Activated CD8-positive, alpha-beta memory T cell treated with anti-CD3 and anti-CD28 coated beads, Interleukin-2, amount 50 U/mL, for 48 hours (primary cell): ENCODE measurements at regions not wholly inside any gene's neighbourhood (a gene's known extent, or its start where the extent isn't known, plus 50 kb on each side); places are given as distances from the start of the nearest gene placed in this dataset.

Source experiments
- DNase-seq: peaks from one replicate; pipeline ENCODE4 v3.0.0-alpha.2; 2020

GRCh38 chr20:51335329-51335841 is 207.1 kb downstream of the NFATC2 start:
- DNase-seq: no peak

GRCh38 chr20:51334609-51335008 is 207.9 kb downstream of the NFATC2 start:
- DNase-seq: no peak

- DNase-seq: no peak
These were observed 208.5 kb downstream of the NFATC2 start for GRCh38 chr20:51333971-51334370.

- DNase-seq: no peak
These were observed 209.1 kb downstream of the NFATC2 start for GRCh38 chr20:51333446-51333845.

GRCh38 chr20:51331481-51331880 is 211.0 kb downstream of the NFATC2 start:
- DNase-seq: no peak

GRCh38 chr20:51329845-51330244 is 212.7 kb downstream of the NFATC2 start:
- no peak for DNase-seq

GRCh38 chr20:51327251-51327841 is 215.2 kb downstream of the NFATC2 start:
- no peak for DNase-seq

GRCh38 chr20:51326201-51326819 is 216.2 kb downstream of the NFATC2 start:
- peak; percentile 68 for DNase-seq

GRCh38 chr20:51322164-51322707 is 220.3 kb downstream of the NFATC2 start:
- no peak for DNase-seq

- DNase-seq: no peak
These were observed 221.0 kb downstream of the NFATC2 start for GRCh38 chr20:51321343-51322163.

- no peak for DNase-seq
These were observed 223.0 kb downstream of the NFATC2 start for GRCh38 chr20:51319522-51319921.

GRCh38 chr20:51318058-51318949 is 224.2 kb downstream of the NFATC2 start:
- peak; percentile 91 for DNase-seq

GRCh38 chr20:51315390-51315789 is 227.1 kb downstream of the NFATC2 start:
- no peak for DNase-seq

GRCh38 chr20:51313358-51313827 is 229.1 kb downstream of the NFATC2 start:
- DNase-seq: no peak

- DNase-seq: no peak
These were observed 230.1 kb downstream of the NFATC2 start for GRCh38 chr20:51312480-51312783.

GRCh38 chr20:51311636-51312479 is 230.7 kb downstream of the NFATC2 start:
- DNase-seq: no peak

- no peak for DNase-seq
These were observed 232.3 kb downstream of the NFATC2 start for GRCh38 chr20:51310216-51310615.

- DNase-seq: no peak
These were observed 233.4 kb downstream of the NFATC2 start for GRCh38 chr20:51309128-51309527.

- DNase-seq: peak; percentile 89
These were observed 235.8 kb downstream of the NFATC2 start for GRCh38 chr20:51306521-51307358.

- DNase-seq: no peak
These were observed 236.4 kb downstream of the NFATC2 start for GRCh38 chr20:51306081-51306480.
